T-helper 1 cell treated with Interleukin-12 subunit alpha and Interleukin-12 subunit beta and Interleukin-4 antibody, amounts not matched to agents 30 ng/mL and 1 ng/mL, for 36 hours (primary cell): ENCODE measurements at regions not wholly inside any gene's neighbourhood (a gene's known extent, or its start where the extent isn't known, plus 50 kb on each side); places are given as distances from the start of the nearest gene placed in this dataset.

ENCODE experiments used
- intact Hi-C: fragments of 100-400 bp; cut with micrococcal nuclease; formaldehyde crosslinking; loops from one replicate; pipeline ENCODE4 v1.15.1; 2024

DNA sequence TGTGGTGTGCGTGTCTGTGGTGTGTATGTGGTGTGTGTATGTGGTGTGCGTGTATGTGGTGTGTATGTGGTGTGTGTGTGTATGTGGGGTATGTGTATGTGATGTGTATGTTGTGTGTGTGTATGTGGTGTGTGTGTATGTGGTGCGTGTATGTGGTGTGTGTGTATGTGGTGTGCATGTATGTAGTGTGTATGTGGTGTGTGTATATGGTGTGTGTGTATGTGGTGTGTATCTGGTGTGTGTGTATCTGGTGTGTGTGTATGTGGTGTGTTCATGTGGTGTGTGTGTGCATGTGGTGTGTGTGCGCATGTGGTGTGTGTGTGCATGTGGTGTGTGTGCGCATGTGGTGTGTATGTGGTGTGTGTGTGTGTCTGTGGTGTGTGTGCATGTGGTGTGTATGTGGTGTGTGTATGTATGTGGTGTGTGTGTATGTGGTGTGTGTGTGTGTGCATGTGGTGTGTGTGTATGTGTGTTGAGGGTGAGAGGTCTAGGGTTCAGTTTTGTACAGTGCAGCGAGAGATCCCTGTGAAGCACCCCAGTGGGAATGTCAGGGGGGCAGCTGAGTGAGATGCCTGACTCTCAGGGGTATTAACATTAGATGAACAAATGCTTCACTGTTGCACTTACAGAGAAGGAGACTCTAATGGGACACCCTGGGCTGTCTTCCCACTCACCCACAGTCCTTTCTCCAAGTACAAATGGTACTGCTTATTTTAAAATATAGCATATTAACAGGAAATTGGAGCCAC is 61.3 kb upstream of the MEDAG start:
- intact Hi-C loops, result loop anchor here (1.0 to 5.0 kb wide), 2 partner anchors 8 to 193 kb away; no protein-coding TSS in a partner anchor

- intact Hi-C loops, result loop anchor here (1.0 to 5.0 kb wide), 2 partner anchors 9 to 192 kb away; no protein-coding TSS in a partner anchor
These were observed 60.5 kb upstream of the MEDAG start for GRCh38 chr13:30845297-30846214.

- intact Hi-C loops, result loop anchor here (5.0 kb wide), 1 partner anchor 191 kb away; no protein-coding TSS in a partner anchor
These were observed 59.8 kb upstream of the MEDAG start for GRCh38 chr13:30846311-30846710.

DNA sequence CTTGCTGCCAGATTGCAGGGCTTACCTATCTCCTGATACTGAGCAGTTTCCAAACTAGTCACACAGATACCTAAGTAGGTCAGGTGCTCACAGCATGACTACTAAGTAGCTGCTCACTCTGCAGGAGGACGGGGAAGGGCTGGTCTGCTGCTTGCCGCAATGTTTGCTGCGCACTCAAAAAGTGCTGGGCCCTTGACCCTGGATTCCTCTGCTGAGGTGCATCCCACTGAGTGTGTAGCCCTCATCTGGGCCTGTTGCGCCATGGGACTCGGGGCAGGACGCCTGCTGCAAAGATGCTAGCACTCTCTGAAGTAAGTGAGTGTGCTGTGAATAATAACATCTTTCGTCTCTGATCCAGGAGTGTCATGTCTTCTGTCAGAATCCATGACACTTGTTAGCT is 59.2 kb upstream of the MEDAG start:
- intact Hi-C loops, result loop anchor here (5.0 kb wide), 1 partner anchor 190 kb away; no protein-coding TSS in a partner anchor

- intact Hi-C loops, result loop anchor here (5.0 kb wide), 1 partner anchor 190 kb away; no protein-coding TSS in a partner anchor
These were observed 58.3 kb upstream of the MEDAG start for GRCh38 chr13:30847650-30848307.

- intact Hi-C loops, result loop anchor here (5.0 kb wide), 1 partner anchor 189 kb away; no protein-coding TSS in a partner anchor
These were observed 57.6 kb upstream of the MEDAG start for GRCh38 chr13:30848332-30849027.

GRCh38 chr13:30849611-30850010 is 56.5 kb upstream of the MEDAG start:
- intact Hi-C loops, result loop anchor here (5.0 kb wide), 1 partner anchor 188 kb away; no protein-coding TSS in a partner anchor

- intact Hi-C loops, result no loop called here
These were observed 55.7 kb upstream of the MEDAG start for GRCh38 chr13:30850204-30850866.

GRCh38 chr13:30850867-30851211 is 55.2 kb upstream of the MEDAG start:
- intact Hi-C loops, result no loop called here

- intact Hi-C loops, result no loop called here
These were observed 54.4 kb upstream of the MEDAG start for GRCh38 chr13:30851697-30852096.

DNA sequence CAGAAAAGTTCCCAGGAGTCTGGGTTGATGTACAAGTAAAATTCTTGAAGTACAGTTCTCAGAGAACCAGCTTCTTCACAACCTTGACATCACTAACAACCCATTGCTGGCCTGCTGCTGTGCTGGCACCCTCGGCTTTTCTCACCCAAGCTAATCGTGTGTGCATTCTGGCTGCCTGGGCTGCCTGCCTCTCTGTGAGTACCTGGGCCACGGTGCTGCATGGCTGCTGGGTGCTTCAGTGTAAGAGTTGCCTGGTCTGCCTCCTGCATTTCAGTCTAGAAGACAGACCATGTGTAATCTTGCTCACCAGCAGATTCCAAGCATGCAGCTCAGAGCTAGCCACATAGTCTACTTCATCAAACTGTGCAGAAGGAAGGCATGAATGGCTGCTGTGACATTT is 50.5 kb upstream of the MEDAG start:
- intact Hi-C loops, result no loop called here

GRCh38 chr13:30856005-30856790 is 49.9 kb upstream of the MEDAG start:
- intact Hi-C loops, result no loop called here
